GM12864 (cell line): ENCODE measurements at regions not wholly inside any gene's neighbourhood (a gene's known extent, or its start where the extent isn't known, plus 50 kb on each side); places are given as distances from the start of the nearest gene placed in this dataset.
"Not testable (repeated sequence)": the region's sequence is repeated elsewhere in the genome, so short reads cannot be mapped to it uniquely, and the experiment has no call there.

Source experiments
- DNase-seq: peaks from one replicate; pipeline ENCODE4 v3.0.0-alpha.2; 2011; ENCODE audit warnings: low read depth
- H3K4me3 ChIP-seq: 2 replicates; pipeline ENCODE4 v1.5.1; 2011; ENCODE audit warnings: mild to moderate bottlenecking, low read depth, low read length, control low read depth
- CTCF ChIP-seq: IDR thresholded peaks from 2 replicates; pipeline ENCODE4 v1.5.1; 2011; ENCODE audit warnings: low read depth, mild to moderate bottlenecking, moderate library complexity, low read length, control low read depth, inconsistent platforms; ENCODE audit errors: missing control alignments

GRCh38 chr9:95718263-95718662, 157.2 kb upstream of the ERCC6L2 start:
- TF ChIP-seq CTCF: no peak
- H3K4me3 ChIP-seq: no peak overlapping the region
- no peak for DNase-seq

GRCh38 chr9:95715868-95716435, 159.5 kb upstream of the ERCC6L2 start:
- TF ChIP-seq CTCF: no peak
- no peak overlapping the region for H3K4me3 ChIP-seq
- DNase-seq: no peak

- DNase-seq: no peak
- TF ChIP-seq CTCF: no peak
- no peak overlapping the region for H3K4me3 ChIP-seq
These were observed 165.0 kb upstream of the ERCC6L2 start for GRCh38 chr9:95710446-95710845.

- TF ChIP-seq CTCF: no peak
- no peak overlapping the region for H3K4me3 ChIP-seq
- DNase-seq: no peak
These were observed 178.8 kb upstream of the ERCC6L2 start for GRCh38 chr9:95696701-95697100.

- no peak for DNase-seq
- no peak for TF ChIP-seq CTCF
- no peak overlapping the region for H3K4me3 ChIP-seq
These were observed 174.7 kb upstream of the PTCH1 start for GRCh38 chr9:95691435-95691834.

GRCh38 chr9:95689669-95690068, 172.9 kb upstream of the PTCH1 start:
- no peak for DNase-seq
- TF ChIP-seq CTCF: no peak
- H3K4me3 ChIP-seq: no peak overlapping the region

- no peak for DNase-seq
- TF ChIP-seq CTCF: no peak
- H3K4me3 ChIP-seq: no peak overlapping the region
These were observed 167.7 kb upstream of the PTCH1 start for GRCh38 chr9:95684516-95684915.

GRCh38 chr9:95680306-95680705, 163.5 kb upstream of the PTCH1 start:
- DNase-seq, H3K4me3 ChIP-seq: not testable (repeated sequence)
